NCI-H345 treated with DMSO at 0.1 percent for 48 hours (cell line): ENCODE measurements at regions not wholly inside any gene's neighbourhood (a gene's known extent, or its start where the extent isn't known, plus 50 kb on each side); places are given as distances from the start of the nearest gene placed in this dataset.
"Not testable (repeated sequence)": the region's sequence is repeated elsewhere in the genome, so short reads cannot be mapped to it uniquely, and the experiment has no call there.

Experiments used
- DNase-seq: peaks from one replicate; lab custom pipeline; 2025; ENCODE audit not compliant: unreplicated experiment; lab: John Stamatoyannopoulos, UW

DNA sequence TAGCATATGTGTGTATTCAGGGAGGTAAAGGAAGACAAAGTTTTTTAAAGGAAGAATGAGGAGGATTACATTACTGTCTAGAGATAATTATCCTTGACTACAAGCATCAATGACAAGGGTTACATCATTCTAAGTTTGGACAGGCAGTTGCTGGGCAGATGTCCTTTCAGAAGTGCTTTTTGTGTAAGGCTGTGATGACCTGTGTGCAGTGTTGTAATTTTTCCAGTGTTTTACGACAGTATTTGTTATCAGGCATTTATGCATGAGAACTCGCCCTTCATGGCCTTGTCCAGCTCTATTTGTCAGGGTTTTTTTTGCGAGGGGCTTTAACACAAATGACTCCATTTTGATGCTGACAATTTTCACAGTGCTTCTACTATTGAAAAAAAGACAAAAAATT lies 658.3 kb upstream of the NXPH2 start:
- no peak for DNase-seq

DNA sequence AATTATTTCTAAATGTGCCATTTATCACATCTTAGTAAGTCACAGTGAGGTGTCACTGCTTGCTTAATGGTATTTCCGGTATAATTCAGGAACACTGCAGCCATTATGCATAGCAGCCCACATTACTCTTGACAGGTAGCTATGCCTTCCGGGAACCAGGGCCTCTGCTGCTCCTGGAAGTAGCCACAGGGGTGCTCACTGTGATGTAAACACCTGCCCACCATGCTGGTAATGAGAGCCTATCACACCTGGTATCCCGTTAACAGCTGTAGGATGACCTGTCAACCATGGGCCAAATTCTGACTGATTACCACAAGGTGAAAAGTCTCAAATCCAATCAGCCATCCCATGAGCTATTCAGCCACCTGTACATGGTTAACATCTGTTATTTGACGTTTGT lies 647.0 kb upstream of the NXPH2 start:
- DNase-seq = no peak

DNA sequence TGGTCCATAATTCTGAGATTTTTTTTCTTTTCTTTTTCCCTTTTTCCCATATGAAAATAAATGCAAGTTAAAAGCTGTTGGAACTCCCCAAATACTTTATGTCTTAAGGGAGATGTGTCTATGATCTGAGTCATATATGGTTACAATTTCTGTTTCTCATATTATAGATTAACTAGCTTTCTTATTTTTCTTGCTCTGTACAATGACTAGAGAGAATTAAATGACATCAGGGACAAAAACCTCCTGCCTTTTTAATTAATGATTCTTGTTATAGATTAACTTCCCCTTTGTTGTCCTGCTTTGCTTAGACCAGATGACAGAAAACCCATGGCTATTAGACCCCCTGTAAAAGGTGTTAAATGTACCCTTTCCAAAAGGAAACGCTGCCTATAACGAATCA lies 643.9 kb upstream of the NXPH2 start:
- no peak for DNase-seq

DNA sequence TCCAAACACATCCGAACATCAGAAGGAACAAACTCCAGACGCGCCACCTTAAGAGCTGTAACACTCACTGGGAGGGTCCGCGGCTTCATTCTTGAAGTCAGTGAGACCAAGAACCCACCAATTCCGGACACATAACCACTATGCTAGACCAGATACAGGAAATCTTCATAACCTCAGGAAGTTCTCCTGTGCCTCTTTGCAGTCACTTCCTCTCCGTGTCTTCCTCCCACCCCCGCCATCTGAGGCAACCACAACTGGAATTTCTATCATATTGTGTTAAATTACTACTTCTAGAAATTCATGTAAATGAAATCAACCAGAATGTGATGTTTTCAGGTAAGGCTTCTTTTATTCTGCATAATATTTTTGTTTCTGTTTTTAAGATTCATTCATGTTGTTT lies 631.0 kb upstream of the NXPH2 start:
- DNase-seq = no peak

DNA sequence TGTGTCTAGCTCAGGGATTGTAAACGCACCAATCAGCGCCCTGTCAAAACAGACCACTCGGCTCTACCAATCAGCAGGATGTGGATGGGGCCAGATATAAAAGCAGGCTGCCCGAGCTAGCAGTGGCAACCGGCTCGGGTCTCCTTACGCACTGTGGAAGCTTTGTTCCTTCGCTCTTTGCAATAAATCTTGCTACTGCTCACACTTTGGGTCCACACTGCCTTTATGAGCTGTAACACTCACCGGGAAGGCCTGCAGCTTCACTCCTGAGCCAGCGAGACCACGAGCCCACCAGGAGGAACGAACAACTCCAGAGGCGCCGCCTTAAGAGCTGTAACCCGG lies 630.6 kb upstream of the NXPH2 start:
- DNase-seq = not testable (repeated sequence)

DNA sequence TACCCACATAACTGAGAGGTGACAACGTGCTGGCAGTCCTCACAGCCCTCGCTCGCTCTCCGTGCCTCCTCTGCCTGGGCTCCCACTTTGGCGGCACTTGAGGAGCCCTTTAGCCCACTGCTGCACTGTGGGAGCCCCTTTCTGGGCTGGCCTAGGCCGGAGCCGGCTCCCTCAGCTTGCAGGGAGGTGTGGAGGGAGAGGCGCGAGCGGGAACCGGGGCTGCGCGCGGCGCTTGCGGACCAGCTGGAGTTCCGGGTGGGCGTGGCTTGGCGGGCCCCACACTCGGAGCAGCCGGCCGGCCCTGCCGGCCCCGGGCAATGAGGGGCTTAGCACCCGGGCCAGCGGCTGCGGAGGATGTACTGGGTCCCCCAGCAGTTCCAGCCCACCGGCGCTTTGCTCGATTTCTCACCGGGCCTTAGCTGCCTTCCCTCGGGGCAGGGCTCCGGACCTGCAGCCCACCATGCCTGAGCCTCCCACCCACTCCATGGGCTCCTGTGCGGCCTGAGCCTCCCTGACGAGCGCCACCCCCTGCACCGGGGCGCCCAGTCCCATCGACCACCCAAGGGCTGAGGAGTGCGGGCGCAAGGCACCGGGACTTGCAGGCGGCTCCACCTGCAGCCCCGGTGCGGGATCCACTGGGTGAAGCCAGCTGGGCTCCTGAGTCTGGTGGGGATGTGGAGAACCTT lies 630.1 kb upstream of the NXPH2 start:
- DNase-seq = not testable (repeated sequence)

DNA sequence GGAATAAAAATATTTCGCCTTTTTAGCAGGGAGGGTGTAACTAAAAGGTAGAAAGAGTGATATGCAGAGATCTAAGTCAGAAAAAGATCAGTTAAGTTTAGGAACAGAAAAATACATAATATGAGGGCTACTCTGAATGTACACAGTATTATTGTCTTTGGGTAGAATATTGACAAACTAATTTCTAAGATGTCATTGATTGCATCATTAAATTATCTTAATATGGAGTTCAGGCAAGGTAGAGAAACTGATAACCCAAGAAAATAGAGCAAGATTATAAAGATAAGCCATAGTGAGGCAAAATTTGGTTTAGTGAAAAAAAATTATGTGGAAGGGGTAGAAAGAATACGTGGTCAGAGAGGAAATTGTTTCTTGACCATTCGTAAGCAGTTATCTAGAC lies 629.0 kb upstream of the NXPH2 start:
- DNase-seq = no peak

DNA sequence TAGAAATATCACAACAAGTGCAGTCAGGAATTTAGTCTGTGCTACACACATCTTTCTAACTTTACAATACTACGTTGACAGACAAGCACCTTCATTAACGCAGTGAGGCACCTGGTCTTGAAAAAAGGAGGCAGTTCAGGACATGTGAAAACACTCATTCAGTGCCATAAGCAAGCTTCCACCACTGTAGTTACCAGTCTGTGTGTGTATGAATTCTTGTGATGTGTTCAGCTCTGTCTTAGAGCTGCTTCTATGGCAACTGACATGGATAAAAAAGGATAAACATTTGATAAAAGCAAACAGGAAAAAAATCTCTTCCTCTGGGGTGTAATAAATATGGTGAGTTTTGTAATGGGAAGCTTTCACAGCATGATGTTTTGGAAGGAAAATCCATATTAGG lies 623.8 kb upstream of the NXPH2 start:
- no peak for DNase-seq

DNA sequence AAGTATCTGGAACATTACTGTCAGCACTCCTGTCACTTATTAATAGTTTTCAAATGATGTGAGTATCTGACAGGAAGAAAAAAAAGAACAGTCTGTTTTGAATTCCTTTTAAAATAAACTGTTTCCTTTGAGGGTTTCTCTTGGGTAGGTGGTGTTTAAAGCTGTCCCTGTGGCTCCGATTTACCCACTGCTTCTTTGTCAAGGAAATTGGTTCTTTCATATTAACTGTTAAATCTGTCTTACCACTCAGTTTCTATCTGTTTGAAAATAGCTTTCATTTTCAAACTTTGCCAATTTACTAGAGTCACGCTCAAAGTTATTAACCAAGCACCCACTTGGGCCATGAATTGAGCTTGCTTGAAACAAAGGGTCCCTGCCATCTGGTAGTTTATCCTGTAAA lies 614.6 kb upstream of the NXPH2 start:
- no peak for DNase-seq

DNA sequence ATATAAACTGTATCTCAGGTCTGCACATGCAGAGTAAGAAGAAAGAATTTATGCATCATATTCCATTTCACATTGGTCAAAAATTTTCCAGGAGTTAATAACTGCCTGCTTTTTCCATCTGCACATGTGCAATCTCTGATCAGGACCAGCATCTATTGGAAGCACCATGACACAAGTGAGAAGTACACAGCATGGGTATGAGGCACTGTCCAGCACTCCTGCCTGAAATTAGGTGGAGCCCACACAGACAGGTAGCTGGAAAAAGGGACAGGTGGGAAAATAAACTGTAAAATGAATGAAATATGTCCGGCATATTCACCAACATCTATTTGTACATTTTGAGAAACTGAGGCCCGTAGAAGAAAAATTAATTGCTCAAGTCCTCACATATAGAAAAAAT lies 609.2 kb upstream of the NXPH2 start:
- no peak for DNase-seq

DNA sequence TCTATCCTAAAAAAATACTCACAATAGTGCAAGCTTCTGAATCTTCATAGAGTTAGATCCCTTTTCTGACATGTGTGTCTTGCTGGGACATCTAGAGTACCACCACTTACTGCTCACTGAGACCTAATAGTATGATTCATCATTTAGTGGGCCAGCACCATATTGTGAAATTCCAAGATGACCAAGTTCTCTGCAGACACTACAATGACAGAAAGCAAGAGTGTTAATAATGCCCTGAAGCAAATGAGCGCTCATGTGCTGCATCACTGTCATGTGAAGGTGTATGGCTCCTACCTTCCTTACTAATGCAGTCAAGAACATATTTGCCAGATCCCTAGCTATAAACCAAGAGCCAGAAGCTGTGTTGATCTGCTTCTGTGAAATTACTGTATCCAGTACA lies 606.2 kb upstream of the NXPH2 start:
- no peak for DNase-seq

DNA sequence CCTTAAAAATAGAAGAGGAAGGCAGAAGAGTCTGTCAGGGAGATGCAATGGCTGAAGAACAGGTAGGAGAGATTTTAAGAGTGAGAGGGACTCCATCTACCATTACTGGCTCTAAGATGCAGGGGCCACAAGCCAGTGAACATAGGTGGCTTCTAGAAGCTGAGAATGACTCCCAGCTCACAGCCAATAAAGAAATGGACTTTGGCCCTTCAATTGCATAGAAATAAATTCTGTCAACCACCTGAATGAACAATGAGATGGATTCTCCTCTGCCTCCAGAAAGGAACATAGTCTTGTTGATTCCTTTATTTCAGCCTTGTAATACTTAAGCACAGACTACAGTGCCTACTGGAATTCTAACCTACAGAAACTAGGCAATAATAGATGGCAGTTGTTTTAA lies 603.3 kb upstream of the NXPH2 start:
- DNase-seq = no peak

DNA sequence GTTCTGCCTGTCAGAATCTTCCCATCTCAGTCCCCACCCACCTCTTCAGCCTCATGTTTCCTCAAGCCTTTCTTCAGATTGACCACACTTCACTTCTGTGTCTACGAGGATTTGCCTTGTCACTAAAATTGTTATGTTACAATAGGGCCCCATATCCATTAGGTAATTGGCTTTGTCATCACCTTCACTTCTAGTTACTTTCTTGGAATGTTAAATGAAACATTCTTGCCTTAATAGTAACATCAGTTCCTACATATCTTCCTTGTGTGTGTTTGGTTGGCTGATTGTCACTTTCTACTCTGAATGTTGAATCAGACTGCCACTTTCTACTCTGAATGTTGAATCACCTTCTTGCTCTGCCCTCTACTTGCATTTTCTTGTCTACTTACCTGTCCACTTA lies 599.9 kb upstream of the NXPH2 start:
- DNase-seq = no peak

DNA sequence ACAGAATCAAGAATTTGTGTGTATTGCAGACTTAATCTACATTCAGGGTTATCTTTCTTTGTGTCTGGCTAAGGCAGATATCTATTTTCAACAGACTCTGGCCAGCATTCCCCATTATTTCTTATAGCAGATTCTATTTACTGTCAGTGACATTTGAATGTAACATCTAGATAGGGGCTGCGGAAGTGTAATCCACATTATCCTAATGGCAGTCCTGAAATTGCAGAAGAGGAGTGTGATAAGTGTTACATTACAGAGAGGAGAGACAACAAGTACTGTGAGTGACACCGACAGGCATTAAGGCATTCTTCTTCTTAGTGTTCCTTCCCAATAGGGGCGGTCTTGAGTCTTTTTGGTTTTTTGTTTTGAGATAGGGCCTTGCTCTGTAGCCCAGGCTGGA lies 598.2 kb upstream of the NXPH2 start:
- no peak for DNase-seq

DNA sequence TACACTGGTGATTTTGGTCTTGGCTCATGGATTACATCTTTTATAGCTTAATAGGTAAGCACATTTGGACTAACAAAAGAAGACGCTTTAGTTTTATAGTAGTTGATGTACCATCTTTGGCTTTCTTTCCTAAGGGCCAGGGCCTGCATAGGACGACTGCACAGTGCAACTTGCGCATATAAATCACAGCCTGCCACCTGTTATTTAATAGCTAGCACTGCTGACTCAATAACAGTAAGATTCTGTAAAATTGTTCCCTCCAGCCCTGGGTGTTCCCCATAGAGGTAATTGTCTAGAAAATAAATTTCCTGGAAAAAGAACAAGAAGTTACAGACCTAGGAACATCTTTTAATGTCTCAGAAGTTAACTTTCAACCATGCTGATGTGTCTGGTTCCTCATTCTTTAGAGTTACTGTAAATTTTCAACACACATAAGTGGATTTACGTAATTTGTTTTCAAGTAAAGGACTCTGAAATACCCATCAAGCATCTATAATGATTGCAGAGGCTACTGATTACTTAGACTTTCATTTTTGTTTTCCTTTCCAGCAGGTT lies 594.2 kb upstream of the NXPH2 start:
- no peak for DNase-seq

DNA sequence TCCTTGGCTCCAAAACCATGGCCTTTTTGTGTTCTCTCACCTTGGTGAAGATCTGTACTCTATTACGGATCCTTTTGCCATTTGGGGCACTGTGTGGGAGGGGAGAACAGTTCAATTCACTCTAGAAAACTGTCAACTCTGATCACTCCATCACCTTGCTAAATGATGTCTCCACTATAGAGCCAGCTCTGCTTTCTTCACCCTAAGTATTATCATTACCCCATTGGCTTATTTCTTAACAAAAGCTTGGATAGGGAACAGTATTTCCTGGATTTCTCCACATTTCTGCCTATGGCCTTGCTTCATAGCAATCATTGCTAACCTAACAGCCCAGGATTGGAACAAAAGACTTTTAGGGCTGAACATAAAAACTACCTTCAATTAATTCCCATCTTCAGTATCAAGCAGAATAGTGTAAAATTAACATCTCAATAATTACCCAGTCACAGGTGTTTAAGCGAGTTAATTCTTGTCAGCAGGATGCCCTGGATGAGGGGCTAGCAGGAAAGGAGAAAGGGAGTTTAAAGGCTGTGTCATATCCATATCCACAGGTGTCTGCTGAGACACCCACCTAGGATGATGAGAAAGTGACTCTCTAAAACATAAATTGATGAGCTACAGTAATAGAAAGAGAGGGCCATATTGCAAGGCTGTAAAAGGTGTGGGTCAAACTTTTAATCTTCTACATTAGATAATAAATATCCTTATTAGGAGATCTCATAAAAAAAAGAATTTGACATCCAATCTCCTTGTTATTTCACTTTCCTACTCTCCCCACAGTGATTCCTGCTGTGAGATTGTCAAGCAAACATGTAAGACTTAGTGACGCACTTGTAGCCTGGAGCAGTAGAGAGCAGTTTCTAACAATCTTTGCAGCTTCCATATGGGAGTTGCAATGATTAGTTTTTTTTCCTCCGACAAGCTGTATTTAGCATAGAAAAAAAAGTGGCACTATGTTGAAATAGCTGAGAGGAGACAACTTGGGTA lies 589.5 kb upstream of the NXPH2 start:
- DNase-seq = no peak

DNA sequence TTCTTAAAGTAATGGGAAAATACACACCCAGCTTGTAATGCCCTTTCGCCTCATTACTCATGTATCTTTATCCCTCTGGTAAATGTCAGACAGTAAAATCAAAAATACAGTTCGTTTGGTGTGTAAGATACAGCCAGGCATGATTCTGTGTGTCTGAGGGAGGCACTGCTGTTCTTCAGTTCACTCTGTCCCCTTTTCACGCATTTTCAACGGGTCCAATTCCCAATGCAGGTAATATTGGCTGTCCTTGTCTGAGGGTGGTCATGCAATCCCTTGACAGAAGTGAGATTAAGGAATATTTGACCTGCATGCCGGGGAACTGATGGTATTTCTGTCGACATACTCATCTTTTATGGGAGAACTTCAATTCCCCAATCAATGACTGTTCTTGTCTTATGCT lies 587.2 kb upstream of the NXPH2 start:
- no peak for DNase-seq

DNA sequence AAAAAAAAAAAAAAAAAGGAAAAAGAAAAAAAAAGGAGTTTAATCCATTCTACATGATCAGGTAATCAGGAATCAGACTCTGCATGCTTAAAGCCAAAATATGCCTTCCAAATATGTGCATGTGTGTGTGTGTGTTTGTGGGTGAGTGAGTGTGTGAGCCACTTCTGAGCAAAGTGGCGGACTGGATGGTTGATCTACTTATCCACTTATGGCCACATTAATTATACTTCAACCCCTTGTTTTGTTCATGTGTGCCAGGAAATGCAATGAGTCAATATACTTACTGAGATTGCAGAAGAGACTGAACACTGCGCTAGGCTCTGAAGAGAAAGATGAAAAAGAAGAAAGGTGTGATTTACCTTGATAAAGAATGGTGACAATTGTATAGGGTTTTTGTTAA lies 586.5 kb upstream of the NXPH2 start:
- peak; percentile 33 for DNase-seq

DNA sequence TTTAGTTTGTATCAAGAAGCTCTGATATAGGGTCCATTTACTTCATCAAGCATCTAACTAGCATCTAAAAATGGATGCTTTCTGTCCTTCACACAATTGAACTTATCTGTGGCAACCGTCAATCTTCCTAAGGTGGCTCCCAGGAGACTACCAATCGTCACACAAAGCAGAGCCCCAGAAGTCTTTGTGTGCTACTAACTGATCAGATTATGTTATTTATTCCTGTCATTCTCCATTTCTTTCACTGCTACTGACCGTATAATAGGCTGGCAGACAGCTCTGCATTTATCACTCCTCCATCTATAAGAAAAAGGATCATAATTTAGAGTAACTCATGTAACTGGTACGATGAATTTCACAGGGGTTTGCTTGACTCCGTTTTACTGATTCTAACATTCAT lies 585.0 kb upstream of the NXPH2 start:
- DNase-seq = no peak

DNA sequence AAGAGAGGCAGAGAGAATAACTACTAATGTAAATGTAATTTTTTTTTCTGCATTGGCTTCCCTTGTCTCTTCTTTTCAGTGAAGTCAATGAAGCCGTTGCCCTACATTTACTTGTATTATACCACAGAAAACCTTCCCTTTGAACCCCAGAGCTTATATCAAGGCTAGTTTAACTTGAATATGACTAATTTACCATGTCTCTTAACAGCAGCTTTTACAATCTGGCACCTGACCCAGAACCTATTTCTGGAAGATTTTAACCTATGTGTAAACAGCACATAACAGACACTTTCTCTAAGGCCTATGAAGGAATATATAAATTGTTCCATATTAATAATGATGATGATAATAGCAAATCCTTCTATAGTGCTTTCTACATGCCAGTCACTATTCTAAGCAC lies 580.5 kb upstream of the NXPH2 start:
- no peak for DNase-seq

DNA sequence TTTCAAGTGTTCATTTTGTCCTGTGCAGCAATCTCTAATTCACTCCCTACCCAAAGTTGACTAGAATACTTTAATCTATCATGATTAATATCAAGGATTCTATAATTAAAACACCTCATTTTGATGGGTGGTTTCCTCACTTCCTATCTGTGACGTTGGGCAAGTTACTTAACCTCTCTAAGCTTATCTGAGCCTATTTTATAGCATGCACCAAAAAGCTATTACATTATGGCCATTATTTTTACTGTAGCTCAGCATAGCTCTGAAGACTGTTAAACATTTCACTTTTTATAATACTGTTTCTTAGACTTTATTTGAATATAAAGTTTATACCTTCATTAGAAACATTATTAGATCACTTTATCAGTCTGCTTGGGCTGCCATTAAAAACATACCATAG lies 579.6 kb upstream of the NXPH2 start:
- DNase-seq = no peak

DNA sequence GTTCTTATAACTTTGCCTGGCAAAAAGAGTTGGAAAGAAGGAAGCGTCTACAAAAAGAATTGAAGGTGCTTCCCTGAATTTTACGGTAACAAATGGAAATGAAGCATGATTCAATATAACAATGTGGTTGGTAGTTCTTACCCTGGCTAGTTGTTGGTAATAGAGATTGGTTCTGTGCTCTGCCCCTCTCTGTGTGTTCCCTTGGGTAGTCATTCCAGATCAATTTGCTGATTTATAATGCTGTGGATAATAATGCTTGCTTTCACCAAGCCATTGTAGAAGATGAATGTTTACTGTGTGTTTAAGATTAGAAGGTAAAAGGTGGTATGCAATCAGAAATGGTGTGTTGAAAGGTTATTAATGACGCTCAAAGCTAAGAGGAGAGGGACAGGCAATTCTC lies 577.8 kb upstream of the NXPH2 start:
- DNase-seq = no peak
